Osteoblast (primary cell): ENCODE measurements at regions not wholly inside any gene's neighbourhood (a gene's known extent, or its start where the extent isn't known, plus 50 kb on each side); places are given as distances from the start of the nearest gene placed in this dataset.

Experiments
- DNase-seq: peaks from one replicate; pipeline ENCODE4 v3.0.0; 2011; ENCODE audit warnings: low spot score, mixed read lengths; ENCODE audit not compliant: insufficient read length; ENCODE audit errors: missing footprints
- H2AFZ ChIP-seq: 2 replicates; pipeline ENCODE4 v1.6.0; 2011; ENCODE audit warnings: mild to moderate bottlenecking, low read length
- H3K27ac ChIP-seq: 2 replicates; pipeline ENCODE4 v1.5.1; 2011; ENCODE audit warnings: mild to moderate bottlenecking, low read depth, low read length, moderate library complexity
- H3K27me3 ChIP-seq: 2 replicates; pipeline ENCODE4 v1.6.0; 2012; ENCODE audit warnings: mild to moderate bottlenecking, control low read depth, inconsistent platforms, low read length, moderate library complexity; ENCODE audit not compliant: insufficient read depth
- H3K36me3 ChIP-seq: 2 replicates; pipeline ENCODE4 v1.5.1; 2011; ENCODE audit warnings: mild to moderate bottlenecking, low read length, control low read depth, moderate library complexity; ENCODE audit not compliant: insufficient read depth
- H3K4me1 ChIP-seq: 2 replicates; pipeline ENCODE4 v1.5.1; 2011; ENCODE audit warnings: mild to moderate bottlenecking, low read length, control low read depth, moderate library complexity; ENCODE audit not compliant: insufficient read depth
- H3K4me2 ChIP-seq: 2 replicates; pipeline ENCODE4 v1.6.0; 2011; ENCODE audit warnings: mild to moderate bottlenecking, low read length; ENCODE audit not compliant: insufficient read depth
- H3K4me3 ChIP-seq: fragments of 200-600 bp; sonication (generic); 3 replicates; pipeline ENCODE4 v1.5.1; 2012; ENCODE audit warnings: mild to moderate bottlenecking, low read length, inconsistent platforms; ENCODE audit not compliant: insufficient read depth
- H3K79me2 ChIP-seq: 2 replicates; pipeline ENCODE4 v1.6.0; 2012; ENCODE audit warnings: mild to moderate bottlenecking, low read length, control low read depth, inconsistent platforms; ENCODE audit not compliant: insufficient read depth
- H3K9me3 ChIP-seq: 2 replicates; pipeline ENCODE4 v1.5.1; 2011; ENCODE audit warnings: low read depth, low read length, control low read depth
- H4K20me1 ChIP-seq: 2 replicates; pipeline ENCODE4 v1.6.0; 2012; ENCODE audit warnings: mild to moderate bottlenecking, low read length, control low read depth; ENCODE audit not compliant: insufficient read depth
- CTCF ChIP-seq: IDR thresholded peaks from 2 replicates; pipeline ENCODE4 v1.5.1; 2011; ENCODE audit warnings: mild to moderate bottlenecking, low read depth, low read length, moderate library complexity; ENCODE audit errors: extremely low read depth

GRCh38 chr20:60400567-60400966 is 442.3 kb downstream of the CDH26 start:
- Histone ChIP-seq H3K27ac (no peak overlapping the region), H4K20me1 (no peaks in the 10 kb centered on the region), H3K79me2 (no peaks in the 10 kb centered on the region), H3K4me3 (no peak overlapping the region), H3K4me2 (no peak overlapping the region), H3K36me3 (no peaks in the 10 kb centered on the region), H3K27me3 (no peaks in the 10 kb centered on the region), H3K4me1 (no peaks in the 10 kb centered on the region), H3K9me3 (no peaks in the 10 kb centered on the region), H2AFZ (no peak overlapping the region)
- TF ChIP-seq CTCF, result no peak
- no peak for DNase-seq

GRCh38 chr20:60402189-60403058 is 444.2 kb downstream of the CDH26 start:
- H3K4me3 ChIP-seq, result no peak overlapping the region
- TF ChIP-seq CTCF, result no peak

GRCh38 chr20:60403105-60403741 is 445.0 kb downstream of the CDH26 start:
- no peaks in the 10 kb centered on the region for H4K20me1 ChIP-seq
- DNase-seq, result no peak
- H3K27ac ChIP-seq, result no peak overlapping the region
- H3K36me3 ChIP-seq, result no peaks in the 10 kb centered on the region
- TF ChIP-seq CTCF, result no peak
- H3K27me3 ChIP-seq, result no peaks in the 10 kb centered on the region
- no peaks in the 10 kb centered on the region for H3K4me1 ChIP-seq
- H3K9me3 ChIP-seq, result no peaks in the 10 kb centered on the region
- no peak overlapping the region for H2AFZ ChIP-seq
- H3K79me2 ChIP-seq, result no peaks in the 10 kb centered on the region
- H3K4me3 ChIP-seq, result no peak overlapping the region
- H3K4me2 ChIP-seq, result no peak overlapping the region

More at GRCh38 chr20:60402189-60403058, 444.2 kb downstream of the CDH26 start:
- Histone ChIP-seq H3K27me3 (no peaks in the 10 kb centered on the region), H3K36me3 (no peaks in the 10 kb centered on the region), H3K79me2 (no peaks in the 10 kb centered on the region), H3K4me2 (no peak overlapping the region), H3K4me1 (no peaks in the 10 kb centered on the region), H4K20me1 (no peaks in the 10 kb centered on the region), H3K9me3 (no peaks in the 10 kb centered on the region), H2AFZ (no peak overlapping the region), H3K27ac (no peak overlapping the region)
- no peak for DNase-seq

GRCh38 chr20:60407011-60407771 is 449.0 kb downstream of the CDH26 start:
- no peak overlapping the region for H3K4me2 ChIP-seq
- no peaks in the 10 kb centered on the region for H3K9me3 ChIP-seq
- H3K4me3 ChIP-seq, result no peak overlapping the region
- no peaks in the 10 kb centered on the region for H4K20me1 ChIP-seq
- DNase-seq, result no peak
- H3K27me3 ChIP-seq, result no peaks in the 10 kb centered on the region
- no peak overlapping the region for H2AFZ ChIP-seq
- no peak overlapping the region for H3K27ac ChIP-seq
- H3K4me1 ChIP-seq, result no peaks in the 10 kb centered on the region
- H3K79me2 ChIP-seq, result no peaks in the 10 kb centered on the region
- H3K36me3 ChIP-seq, result no peaks in the 10 kb centered on the region
- no peak for TF ChIP-seq CTCF
